SKM-1 treated with dmso at 0.1 percent for 144 hours (cell line): ENCODE measurements at regions not wholly inside any gene's neighbourhood (a gene's known extent, or its start where the extent isn't known, plus 50 kb on each side); places are given as distances from the start of the nearest gene placed in this dataset.
"Not testable (repeated sequence)": the region's sequence is repeated elsewhere in the genome, so short reads cannot be mapped to it uniquely, and the experiment has no call there.

ENCODE experiments used
- DNase-seq: peaks from one replicate; lab custom pipeline; 2025; ENCODE audit not compliant: unreplicated experiment; lab: John Stamatoyannopoulos, UW

DNA sequence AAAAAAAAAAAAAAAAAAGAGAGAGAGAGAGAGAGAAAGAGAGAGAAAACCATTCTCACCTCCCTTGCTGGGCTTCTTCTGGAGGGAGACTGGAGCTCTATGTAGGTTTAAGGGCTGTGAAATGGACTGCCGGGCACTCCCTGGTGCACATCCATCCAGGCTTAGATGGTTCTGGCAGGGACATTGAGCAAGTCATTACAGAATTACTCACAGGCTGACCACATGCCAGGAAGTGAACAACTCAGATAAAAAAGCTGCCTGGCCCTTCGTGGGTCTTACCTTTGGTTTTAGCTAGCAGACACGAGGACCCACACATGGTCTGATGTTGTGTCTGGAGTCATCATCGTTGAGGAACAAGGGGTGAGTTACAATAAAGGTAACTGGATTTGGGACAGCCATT lies 847.4 kb upstream of the EEF2KMT start:
- DNase-seq, result no peak

DNA sequence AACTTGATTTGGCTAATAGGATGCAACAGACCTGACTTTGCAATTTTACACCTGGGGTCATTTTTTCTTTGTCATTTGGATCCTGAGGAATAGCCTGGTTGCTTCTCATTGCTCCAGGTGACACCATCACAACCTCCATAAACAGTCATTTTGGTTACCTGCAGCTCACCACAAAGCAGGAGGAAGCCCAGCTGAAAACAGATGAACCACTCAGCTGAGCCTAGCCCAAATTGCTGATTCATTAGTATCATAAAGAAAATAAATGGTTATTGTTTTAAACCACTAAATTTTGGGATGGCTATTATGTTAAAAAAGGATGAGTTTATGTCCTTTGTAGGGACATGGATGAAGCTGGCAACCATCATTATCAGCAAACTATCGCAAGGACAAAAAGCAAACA lies 841.0 kb upstream of the EEF2KMT start:
- no peak for DNase-seq

DNA sequence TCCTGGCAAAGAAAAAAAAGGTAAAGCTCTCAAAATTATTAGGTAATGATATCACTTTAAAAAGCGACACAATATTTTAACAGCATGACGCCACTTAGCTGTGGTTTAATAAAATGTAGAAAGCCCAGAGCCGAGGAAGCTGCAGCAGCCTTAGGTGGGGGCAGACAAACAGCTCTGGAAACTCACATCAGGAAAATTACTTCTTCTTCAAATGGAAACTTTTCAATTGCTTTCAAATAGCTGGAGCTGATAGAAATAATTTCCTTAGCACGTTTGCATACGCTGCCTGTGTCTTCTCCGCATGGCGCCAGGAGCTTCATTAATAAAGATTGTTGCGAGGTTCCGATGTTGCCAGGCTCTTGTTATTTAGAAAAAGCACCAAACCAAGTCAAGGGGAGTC lies 835.3 kb upstream of the EEF2KMT start:
- no peak for DNase-seq

DNA sequence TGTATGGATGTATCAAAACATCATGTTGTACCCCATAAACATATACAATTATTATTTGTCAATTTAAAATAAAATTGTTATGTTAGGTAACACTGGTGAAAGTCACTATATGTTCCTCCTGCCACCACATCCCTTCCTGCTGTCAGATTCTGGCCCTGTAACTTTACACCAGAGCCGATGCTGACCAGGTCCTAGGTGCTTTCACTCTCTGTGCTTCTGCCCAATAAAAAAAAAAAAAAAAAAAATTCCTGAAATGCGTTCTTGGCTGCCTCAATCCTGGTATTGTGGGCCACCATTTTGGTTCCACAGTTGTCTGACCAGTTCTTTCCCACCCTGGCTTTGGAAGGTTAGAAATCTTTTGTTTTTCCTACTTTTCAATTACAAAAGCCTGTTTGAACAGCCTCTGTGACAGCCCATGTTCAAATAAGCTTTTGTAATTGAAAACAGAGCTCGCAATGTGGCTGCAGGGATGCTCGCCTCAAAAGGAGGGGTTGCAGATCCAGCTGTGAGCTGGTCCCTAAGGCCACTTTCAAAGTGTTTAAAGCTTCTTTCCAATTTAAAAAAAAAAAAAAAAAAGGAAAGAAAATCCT lies 831.0 kb upstream of the EEF2KMT start:
- DNase-seq, result no peak

DNA sequence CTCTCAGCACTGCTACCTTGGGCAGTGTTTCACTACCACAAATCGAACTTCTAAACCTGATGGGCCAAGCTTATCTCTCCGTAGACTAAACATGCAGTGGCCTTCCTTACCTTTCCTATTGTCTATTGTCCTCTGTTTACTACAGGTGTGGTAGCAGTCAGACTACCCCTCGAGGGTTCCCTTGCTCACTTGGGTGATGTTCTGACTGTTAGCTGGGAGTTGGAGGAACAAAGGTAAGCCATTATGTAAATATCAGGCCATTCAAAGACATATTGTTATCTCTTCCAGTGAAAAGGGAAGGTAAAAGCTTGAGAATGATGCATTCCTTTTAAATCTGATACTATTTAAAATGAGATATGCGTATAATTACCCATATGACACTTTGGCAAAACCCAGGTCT lies 828.3 kb upstream of the EEF2KMT start:
- no peak for DNase-seq

DNA sequence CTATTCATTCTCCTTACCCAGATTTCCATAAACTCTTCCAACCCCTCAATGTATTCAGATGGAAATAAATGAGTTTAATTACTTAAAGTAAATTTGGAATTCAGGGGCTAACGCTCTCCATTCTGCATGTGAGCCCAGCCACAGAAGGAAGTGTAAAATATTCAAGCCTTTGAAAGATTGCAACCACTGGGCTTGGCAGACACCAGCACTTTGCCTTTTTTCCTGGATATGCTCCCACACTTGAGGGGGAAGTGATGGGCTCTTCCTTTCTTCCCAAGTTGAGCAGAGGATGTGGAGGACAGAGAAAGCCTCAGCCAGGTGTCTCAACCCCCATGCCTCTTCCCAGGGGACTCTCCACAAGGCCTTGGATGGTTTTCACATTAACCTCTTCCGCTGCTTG lies 825.1 kb upstream of the EEF2KMT start:
- no peak for DNase-seq

DNA sequence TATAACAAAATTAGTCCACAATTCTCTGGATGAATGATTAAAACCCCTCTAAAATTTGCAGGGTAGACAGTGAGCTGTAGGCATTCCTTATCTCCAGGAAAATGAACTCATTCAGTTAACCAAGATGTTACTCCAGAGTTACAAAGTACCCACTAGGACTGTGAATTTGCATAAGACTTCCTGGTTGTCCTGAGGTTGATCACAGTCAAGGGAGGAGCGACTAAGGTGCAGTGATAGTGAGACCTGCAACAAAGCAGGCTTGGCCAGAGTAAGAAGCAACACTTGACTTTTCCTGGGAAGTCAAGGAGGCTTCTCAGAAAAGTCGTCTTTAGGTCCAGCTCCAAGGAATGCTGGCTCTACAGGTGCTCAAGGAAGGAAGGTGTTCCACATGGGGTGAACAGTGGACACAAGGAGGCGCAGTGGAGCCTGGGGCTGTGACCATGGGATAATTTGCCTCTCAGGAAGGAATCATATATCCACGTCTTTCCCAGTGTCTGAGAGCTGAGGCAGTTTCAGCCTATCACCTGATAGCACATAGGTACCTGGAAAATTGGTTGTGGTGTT lies 821.1 kb upstream of the EEF2KMT start:
- DNase-seq, result no peak

DNA sequence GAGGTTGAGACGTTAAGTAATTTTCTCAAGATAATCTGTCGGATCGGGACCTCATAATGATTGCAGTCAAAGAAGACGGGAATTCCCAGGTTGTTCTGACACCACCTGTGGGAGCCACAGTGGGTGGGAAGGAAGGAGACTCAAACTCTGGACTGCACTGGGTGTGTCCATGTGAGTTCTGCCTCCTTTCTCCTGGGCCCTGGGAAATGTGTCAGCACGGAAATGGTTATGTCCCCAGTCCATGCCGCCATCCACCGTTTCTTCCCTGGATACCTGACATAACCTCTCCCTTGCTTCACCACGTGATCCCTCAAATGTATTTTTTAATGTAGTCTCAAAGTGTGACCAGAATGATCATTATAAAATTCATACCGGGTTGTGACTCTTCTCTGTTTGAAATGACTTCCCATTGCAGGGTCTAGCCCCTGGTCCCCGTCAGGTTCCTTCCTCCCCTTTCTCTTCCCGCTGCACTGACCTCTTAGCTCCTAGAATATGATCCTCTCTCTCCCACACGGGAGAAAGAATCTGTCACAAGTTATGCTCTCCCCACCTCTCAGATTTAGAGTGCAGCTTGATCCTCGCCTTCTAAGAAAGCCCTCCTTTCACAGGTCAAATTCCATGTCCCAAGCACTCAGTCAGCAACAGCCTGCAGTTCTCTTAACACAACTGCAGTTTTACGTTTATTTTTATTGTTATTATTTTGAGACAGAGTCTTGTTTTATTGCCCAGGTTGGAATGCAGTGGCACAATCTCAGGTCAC lies 820.0 kb upstream of the EEF2KMT start:
- no peak for DNase-seq

DNA sequence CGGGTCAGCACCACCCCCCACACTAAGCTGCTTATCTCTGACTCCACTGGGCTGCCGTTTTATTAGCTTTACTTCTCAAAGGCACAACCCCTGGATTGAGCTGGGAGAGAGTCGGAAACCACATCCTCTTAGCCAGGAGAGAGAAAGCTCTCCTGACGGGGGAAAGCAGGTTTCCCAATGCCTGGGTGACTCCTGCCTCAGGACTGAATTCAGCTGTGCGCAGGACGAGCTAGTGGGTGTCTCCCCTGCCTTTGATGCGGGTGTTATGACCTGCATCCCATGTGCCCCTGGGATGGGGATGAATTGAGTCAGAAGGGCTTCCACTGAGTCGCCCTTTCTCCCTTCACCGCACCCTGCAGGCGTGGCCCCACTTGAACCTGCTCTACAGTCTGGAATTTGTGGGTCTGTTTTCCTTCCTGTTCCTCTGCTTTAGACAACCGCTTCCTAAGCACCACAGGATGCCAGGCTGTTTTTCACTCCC lies 819.2 kb upstream of the EEF2KMT start:
- no peak for DNase-seq

DNA sequence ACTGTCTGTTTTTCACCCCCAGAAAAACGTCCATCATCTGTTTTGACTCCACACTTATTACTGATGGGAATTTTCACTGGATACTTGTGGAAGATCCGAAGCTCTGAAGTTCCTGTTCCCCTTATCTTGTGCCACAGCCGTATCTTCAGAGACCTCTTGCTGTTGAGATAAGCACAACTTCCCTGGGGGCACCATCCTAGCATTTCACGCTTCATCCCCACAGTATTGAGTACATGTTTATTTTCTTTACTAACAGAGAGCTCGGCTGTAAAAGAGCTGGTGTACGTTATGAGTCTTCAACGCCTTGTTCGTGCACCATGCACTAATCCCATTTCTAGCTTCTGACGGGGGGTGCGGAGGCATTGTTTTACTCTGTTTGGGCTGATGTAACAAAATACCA lies 813.6 kb upstream of the EEF2KMT start:
- DNase-seq, result no peak

DNA sequence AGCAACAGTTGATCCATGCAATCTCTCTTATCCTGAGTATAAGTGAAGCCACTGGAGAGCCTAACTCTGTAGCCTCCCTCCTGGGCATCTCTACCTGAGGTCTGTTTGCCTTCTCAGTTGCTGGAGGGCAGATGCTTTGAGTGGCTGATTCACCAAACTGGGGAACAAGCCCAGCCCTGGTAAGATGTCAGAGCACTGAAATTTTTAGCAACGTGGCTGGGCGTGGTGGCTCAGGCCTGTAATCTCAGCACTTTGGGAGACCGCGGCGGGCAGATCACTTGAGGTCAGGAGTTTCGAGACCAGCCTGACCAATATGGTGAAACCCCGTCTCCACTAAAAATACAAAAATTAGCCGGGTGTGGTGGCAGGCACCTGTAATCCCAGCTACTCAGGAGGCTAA lies 812.0 kb upstream of the EEF2KMT start:
- not testable (repeated sequence) for DNase-seq

DNA sequence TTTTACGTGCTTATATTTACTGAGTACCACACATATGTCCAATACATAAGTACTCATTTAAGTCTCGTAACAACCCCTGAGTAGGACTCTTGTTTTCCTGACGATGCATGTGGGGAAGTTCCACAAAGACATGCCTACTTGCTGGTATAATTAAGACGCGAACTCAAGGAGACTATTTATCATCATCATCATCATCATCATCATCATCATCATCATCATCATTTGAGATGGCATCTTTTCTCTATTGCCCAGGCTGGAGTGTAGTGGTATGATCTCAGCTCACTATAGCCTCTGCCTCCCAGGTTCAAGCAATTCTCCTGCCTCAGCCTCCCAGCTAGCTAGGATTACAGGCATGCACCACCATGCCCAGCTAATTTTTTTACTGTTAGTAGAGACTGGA lies 809.9 kb upstream of the EEF2KMT start:
- DNase-seq, result no peak

DNA sequence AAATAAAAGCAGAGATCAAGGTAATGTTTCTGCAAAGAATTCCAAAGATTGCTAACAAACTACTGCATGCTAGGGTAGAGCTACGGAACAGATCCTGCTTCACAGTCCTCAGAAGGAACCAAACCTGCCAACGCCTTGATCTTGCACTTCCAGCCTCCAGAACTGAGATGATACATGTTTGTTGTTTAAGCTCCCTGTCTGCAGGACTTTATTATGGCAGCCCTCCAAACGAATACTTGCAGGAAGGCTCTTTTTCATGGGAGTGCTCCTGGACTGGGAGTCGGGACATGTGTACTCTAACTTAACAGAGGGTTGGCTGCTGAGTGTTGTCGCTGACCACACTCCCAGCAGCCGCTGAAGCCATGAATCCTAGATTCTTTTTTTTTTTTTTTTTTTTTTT lies 808.8 kb upstream of the EEF2KMT start:
- DNase-seq, result no peak

DNA sequence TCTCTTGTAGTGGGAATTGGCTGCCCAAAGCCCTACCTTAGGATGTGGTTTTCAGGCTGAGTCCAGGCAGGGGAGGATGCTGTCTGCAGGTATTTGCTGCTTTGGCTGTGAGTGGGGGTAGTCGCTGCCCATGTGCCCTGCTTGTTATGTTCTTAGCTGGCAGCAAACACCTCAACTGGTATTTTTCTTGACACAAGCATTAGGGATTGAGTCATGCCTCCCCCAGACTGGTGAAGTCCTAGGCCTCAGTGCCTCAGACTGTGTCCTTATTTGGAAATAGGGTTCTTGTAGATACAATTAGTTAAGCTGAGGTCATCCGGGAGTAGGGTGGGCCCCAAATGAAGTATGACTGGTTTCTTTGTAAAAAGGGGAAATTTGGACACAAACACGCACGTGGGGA lies 808.3 kb upstream of the EEF2KMT start:
- no peak for DNase-seq

DNA sequence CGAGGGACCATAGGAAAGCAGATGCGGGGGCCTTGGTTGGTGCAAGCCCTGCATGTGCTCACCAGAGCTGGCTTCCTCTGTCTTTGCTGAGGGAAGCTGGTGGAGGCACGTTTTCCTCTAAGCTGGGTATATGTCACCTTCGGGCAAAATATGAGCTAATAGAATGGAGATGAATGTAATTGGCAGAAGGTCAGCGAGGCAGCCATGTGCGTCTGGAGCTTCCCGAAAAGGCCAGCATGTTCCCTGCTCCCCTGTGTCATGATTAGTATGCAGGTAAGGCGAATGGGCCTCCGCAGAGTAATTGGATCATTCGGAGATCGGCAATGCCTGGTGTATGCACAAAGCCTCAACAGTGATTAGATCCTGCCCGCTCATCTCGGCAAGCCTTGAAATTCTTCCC lies 806.2 kb upstream of the EEF2KMT start:
- DNase-seq, result no peak

DNA sequence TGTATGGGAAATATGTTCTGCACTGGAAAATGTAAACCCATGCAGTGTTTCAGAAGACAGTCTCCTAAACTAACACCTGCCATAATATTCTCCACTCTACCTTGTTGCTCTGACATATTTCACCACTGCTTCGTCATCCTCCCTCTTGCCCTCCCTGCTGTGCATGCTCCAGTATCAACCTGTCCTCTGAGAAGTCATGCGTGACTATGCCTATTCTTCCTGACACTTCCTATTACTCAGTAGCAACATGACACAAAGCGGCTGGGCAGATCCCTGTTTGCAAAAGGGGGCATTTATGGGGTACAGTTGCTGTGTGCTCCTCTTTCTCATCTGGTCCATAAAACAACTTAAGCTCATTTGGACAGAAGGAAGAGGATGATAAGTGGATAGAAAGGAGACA lies 805.6 kb upstream of the EEF2KMT start:
- no peak for DNase-seq

DNA sequence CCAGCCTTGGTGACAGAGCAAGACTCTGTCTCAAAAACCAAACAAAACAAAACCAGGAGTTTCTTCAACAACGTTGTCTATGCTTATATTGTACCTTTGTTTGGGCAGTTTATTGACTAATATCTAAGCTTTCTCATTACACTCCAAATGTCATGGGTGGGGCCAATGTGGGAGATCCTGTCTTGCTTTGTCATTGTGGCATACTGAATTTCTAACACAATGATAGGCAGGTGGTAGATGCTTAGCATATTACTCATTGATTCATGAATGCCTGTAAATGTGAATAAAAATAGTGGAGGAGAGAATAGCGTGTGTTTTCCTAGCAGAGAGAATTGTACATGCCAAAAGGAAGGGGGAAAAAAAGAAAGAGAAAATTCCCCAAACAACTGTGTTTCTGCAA lies 802.5 kb upstream of the EEF2KMT start:
- DNase-seq, result no peak

DNA sequence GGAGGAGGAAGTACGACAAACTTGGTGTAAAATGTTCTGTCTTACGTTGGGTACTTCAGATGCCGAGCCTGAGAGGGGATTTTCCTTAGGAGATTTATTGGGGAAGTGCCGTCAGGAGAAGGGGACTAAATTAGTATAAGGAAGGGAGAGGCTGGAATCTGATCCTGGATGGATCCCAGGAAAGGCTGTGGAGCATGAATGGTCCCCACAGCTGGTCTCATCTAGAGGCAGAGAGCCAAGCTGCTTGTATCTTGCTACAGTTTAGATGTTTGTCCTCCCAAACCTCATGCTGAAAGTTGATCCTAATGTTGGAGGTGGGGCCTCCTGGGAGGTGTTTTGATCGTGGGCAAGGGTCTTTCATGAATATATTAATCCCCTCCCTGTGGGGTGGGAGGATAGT lies 798.4 kb upstream of the EEF2KMT start:
- DNase-seq, result no peak

DNA sequence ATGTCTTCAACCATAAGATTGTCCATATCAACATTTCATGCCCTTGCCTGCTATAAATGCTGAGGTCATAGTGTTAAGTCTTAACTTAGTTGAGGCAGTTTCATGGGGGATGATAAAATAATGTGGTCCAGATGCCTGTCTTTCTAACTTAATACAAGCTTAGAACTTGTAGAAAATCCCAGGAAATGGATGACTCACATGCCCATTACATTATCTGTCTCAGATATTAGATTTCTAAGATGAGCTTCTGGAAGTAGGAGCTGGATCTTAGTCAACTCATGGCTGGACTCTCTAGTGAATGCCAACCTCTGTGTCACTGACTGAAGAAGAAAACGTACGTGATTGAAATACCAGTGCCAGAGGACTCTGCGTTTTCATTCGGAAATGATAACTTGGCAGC lies 797.5 kb upstream of the EEF2KMT start:
- DNase-seq, result no peak

DNA sequence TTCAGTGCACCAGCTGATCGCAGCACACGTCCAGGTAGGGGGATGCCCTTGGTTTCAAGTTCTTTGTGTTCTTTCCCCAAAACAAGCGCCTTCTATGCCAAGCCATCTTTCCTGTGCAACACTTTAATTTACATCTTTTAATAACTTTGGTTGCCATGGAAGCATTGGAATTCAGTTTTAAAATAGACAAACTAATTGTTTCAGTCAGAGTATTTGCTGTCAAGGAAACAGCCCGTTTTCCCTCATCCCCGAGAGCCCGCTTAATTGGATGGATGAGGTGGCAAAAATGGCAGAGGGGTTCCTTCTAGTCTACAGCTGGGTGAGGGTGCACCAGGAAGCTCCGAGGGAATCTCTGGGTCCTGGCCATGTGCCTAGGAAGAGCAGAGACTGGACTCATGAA lies 793.7 kb upstream of the EEF2KMT start:
- DNase-seq, result no peak

DNA sequence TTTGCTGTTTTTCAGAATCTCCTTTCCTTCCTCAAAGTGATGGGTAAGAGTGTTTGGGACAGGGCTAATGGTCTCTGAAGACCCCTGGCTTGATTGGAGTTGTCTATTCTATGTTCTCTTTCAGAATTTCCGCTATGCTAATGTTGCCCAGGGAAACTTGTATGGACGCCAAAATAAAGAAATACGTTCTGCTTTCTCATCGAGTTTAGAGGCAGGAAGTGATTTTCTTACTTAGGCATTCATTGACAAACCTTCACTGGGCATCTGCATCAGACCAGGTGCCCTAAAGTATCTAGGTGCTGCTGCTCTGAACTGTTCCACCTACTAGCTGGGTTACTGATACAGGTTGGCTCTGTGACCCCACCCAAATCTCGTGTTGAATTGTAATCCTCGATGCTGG lies 787.9 kb upstream of the EEF2KMT start:
- DNase-seq, result no peak

DNA sequence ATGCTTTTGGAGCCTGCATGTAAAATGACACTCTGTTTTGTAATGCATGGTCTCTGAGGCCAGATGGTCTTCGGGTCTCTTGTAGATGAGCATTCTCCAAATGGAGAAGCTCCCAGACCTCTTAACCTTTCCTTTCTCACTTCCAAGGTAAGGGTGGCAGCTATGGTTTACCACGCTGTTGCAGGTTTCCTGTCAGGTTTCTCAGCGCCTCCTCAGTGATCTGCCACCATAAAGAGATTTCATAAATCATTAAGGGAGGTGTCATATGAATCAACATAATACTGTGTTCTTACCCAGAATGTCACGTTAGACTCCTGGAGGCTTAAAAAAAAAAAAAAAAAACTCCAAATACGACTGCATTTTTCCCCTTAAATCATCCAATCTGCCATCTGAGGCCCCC lies 787.4 kb upstream of the EEF2KMT start:
- DNase-seq, result no peak

DNA sequence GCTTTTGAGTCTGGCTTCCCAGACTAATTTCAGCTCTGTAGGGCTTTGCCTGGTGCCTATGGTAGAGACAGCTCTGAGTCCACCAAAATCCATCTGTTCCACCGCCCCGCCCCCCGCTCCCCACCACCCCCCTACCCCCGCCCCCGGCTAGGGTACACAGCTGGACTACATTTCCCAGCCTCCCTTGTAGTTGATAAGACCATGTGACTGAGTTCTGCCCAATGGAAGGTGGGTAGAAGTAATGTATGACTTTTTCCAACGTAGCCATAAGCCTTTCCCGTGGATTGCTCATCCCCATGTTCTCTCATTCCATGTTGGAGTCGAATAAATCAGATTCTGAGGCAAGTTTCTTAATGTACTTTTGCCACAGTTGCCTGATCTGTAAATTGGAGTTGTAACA lies 786.7 kb upstream of the EEF2KMT start:
- no peak for DNase-seq
